T-helper 1 cell treated with Interleukin-12 subunit alpha and Interleukin-12 subunit beta and Interleukin-4 antibody, amounts not matched to agents 30 μg/mL and 1 μg/mL, for 36 hours (primary cell): ENCODE measurements at regions not wholly inside any gene's neighbourhood (a gene's known extent, or its start where the extent isn't known, plus 50 kb on each side); places are given as distances from the start of the nearest gene placed in this dataset.

Experiments used
- H3K27ac Mint-ChIP-seq: one replicate; pipeline ENCODE4 v1.8.0; 2021; ENCODE audit warnings: mild to moderate bottlenecking, mixed read lengths
- H3K27me3 Mint-ChIP-seq: one replicate; pipeline ENCODE4 v1.8.0; 2021; ENCODE audit warnings: low read depth, mixed read lengths
- H3K36me3 Mint-ChIP-seq: one replicate; pipeline ENCODE4 v1.8.0; 2021; ENCODE audit warnings: low read depth, mixed read lengths
- H3K4me1 Mint-ChIP-seq: one replicate; pipeline ENCODE4 v1.8.0; 2021; ENCODE audit warnings: low read depth, mixed read lengths
- H3K4me3 Mint-ChIP-seq: one replicate; pipeline ENCODE4 v1.8.0; 2021; ENCODE audit warnings: mild to moderate bottlenecking, moderate library complexity, mixed read lengths
- H3K9me3 Mint-ChIP-seq: one replicate; pipeline ENCODE4 v1.8.0; 2021; ENCODE audit warnings: mixed read lengths

GRCh38 chr22:27685970-27686369 is 115.6 kb downstream of the MN1 start:
- Mint-ChIP-seq H3K9me3 (peaks cover 11% of the 10 kb centered on the region), H3K4me3 (no peak overlapping the region), H3K36me3 (no peaks in the 10 kb centered on the region), H3K4me1 (no peaks in the 10 kb centered on the region), H3K27me3 (no peaks in the 10 kb centered on the region), H3K27ac (no peak overlapping the region)

GRCh38 chr22:27686534-27686933 is 115.0 kb downstream of the MN1 start:
- no peaks in the 10 kb centered on the region for H3K4me1 Mint-ChIP-seq
- no peak overlapping the region for H3K4me3 Mint-ChIP-seq
- H3K9me3 Mint-ChIP-seq: peaks cover 11% of the 10 kb centered on the region
- no peaks in the 10 kb centered on the region for H3K36me3 Mint-ChIP-seq
- H3K27ac Mint-ChIP-seq: no peak overlapping the region
- no peaks in the 10 kb centered on the region for H3K27me3 Mint-ChIP-seq

DNA sequence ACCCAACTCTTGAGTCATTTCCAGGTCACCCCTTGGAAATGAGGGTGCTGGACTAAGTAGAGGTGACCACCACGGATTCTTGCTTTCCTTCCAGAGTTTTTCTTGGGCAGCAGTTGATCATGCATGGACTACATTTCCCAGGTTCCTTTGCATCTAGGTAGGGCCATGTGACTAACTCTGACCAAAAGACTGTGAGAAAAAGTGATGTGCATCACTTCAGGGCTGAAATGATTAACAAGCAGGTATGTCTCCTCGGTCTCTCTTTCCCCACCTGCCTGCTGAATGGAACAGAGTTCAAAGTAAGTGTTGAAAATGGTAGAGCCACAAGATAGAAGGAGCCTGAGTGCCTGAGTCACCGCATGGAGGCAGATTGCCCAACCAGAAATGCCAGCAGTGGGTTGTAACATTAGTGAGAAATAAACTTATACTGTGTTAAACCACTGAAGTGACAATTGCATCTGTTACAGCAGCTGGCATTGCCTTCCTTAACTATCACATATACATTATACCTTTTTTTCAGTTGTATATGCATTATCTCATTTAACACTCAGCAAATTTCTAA is 113.5 kb downstream of the MN1 start:
- Mint-ChIP-seq H3K36me3 (no peaks in the 10 kb centered on the region), H3K4me1 (no peaks in the 10 kb centered on the region), H3K4me3 (no peak overlapping the region), H3K27ac (no peak overlapping the region), H3K9me3 (peaks cover 11% of the 10 kb centered on the region), H3K27me3 (no peaks in the 10 kb centered on the region)

DNA sequence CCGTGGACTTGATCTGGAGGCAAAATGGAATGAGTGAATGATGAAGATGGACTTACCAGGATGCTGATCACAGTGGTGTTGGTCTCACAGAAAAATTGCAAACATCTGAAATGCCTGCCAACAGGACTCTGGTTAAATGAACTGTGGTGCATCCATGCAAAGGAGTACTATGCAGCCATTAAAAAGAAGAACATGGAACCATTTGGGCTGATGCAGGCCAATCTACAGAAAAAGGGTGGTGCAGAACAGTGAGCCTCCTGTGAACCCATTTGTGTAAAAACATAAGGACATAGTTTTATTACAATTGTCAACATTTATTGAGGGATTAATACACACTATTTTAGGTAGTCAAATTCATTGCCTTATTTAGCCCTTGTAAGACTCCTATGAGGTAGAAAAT is 111.9 kb downstream of the MN1 start:
- Mint-ChIP-seq H3K36me3 (no peaks in the 10 kb centered on the region), H3K4me1 (no peaks in the 10 kb centered on the region), H3K27me3 (no peaks in the 10 kb centered on the region), H3K27ac (no peak overlapping the region), H3K9me3 (peaks cover 11% of the 10 kb centered on the region), H3K4me3 (no peak overlapping the region)

- H3K4me1 Mint-ChIP-seq: no peaks in the 10 kb centered on the region
- no peaks in the 10 kb centered on the region for H3K36me3 Mint-ChIP-seq
- no peak overlapping the region for H3K27ac Mint-ChIP-seq
- no peaks in the 10 kb centered on the region for H3K27me3 Mint-ChIP-seq
- peaks cover 11% of the 10 kb centered on the region for H3K9me3 Mint-ChIP-seq
- H3K4me3 Mint-ChIP-seq: no peak overlapping the region
These were observed 111.0 kb downstream of the MN1 start for GRCh38 chr22:27690599-27690998.

DNA sequence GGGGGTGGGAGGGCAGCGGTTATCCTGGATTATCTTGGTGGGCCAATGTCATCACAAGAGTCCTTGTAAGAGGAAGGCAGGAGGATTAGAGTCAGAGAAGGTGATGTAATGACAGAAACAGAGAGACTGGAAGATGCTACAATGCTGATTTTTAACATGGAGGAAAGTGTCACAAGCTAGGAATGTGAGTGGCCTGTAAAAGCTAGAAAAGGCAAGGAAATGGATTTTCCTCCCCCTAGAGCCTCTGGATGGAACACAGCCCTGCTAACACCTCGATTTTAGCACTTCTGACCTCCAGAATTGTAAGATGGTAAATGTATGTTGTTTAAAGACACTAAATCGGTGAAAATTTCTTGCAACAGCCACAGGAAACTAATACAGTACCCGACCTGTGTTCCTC is 109.3 kb downstream of the MN1 start:
- H3K4me3 Mint-ChIP-seq: no peak overlapping the region
- H3K4me1 Mint-ChIP-seq: no peaks in the 10 kb centered on the region
- H3K36me3 Mint-ChIP-seq: no peaks in the 10 kb centered on the region
- peaks cover 9% of the 10 kb centered on the region for H3K9me3 Mint-ChIP-seq
- H3K27ac Mint-ChIP-seq: no peak overlapping the region
- no peaks in the 10 kb centered on the region for H3K27me3 Mint-ChIP-seq

GRCh38 chr22:27695925-27696324 is 105.6 kb downstream of the MN1 start:
- no peak overlapping the region for H3K4me3 Mint-ChIP-seq
- H3K27ac Mint-ChIP-seq: no peak overlapping the region
- H3K27me3 Mint-ChIP-seq: no peaks in the 10 kb centered on the region
- no peaks in the 10 kb centered on the region for H3K4me1 Mint-ChIP-seq
- H3K9me3 Mint-ChIP-seq: peaks cover 13% of the 10 kb centered on the region
- no peaks in the 10 kb centered on the region for H3K36me3 Mint-ChIP-seq

GRCh38 chr22:27697888-27698287 is 103.7 kb downstream of the MN1 start:
- no peaks in the 10 kb centered on the region for H3K36me3 Mint-ChIP-seq
- no peak overlapping the region for H3K27ac Mint-ChIP-seq
- no peaks in the 10 kb centered on the region for H3K27me3 Mint-ChIP-seq

More at GRCh38 chr22:27697888-27698287, 103.7 kb downstream of the MN1 start:
- Mint-ChIP-seq H3K4me3 (no peak overlapping the region), H3K9me3 (peaks cover 13% of the 10 kb centered on the region), H3K4me1 (no peaks in the 10 kb centered on the region)
